IPS DF 6.9 (cell line): ENCODE measurements at regions not wholly inside any gene's neighbourhood (a gene's known extent, or its start where the extent isn't known, plus 50 kb on each side); places are given as distances from the start of the nearest gene placed in this dataset.
"Not testable (repeated sequence)": the region's sequence is repeated elsewhere in the genome, so short reads cannot be mapped to it uniquely, and the experiment has no call there.

Experiments used
- DNase-seq: peaks from one replicate; pipeline ENCODE4 v3.0.0-alpha.2; 2013; ENCODE audit warnings: low read depth, low spot score
- H3K27ac ChIP-seq: one replicate; pipeline ENCODE4 v1.5.1; 2013; ENCODE audit warnings: low read length, control low read depth
- H3K27me3 ChIP-seq: 2 replicates; pipeline ENCODE4 v1.6.1; 2013; ENCODE audit warnings: mild to moderate bottlenecking, low read length; ENCODE audit not compliant: control insufficient read depth, insufficient read depth
- H3K36me3 ChIP-seq: 2 replicates; pipeline ENCODE4 v1.6.1; 2013; ENCODE audit warnings: low read length; ENCODE audit not compliant: control insufficient read depth, insufficient read depth
- H3K4me1 ChIP-seq: 2 replicates; pipeline ENCODE4 v1.6.1; 2013; ENCODE audit warnings: low read length; ENCODE audit not compliant: control insufficient read depth, insufficient read depth
- H3K4me3 ChIP-seq: 2 replicates; pipeline ENCODE4 v1.5.1; 2013; ENCODE audit warnings: mild to moderate bottlenecking, low read length
- H3K9me3 ChIP-seq: 2 replicates; pipeline ENCODE4 v1.6.1; 2013; ENCODE audit warnings: low read length, inconsistent platforms; ENCODE audit not compliant: control insufficient read depth, insufficient read depth
- WGBS: extraction: QIAGEN DNeasy Blood & Tissue Kit; methylation state at CpG from one replicate; pipeline ENCODE4 v1.1.7; 2013; ENCODE audit warnings: mixed read lengths, missing lambda C conversion rate; ENCODE audit not compliant: insufficient read length, insufficient coverage; 5-methylcytosine and 5-hydroxymethylcytosine counted together

DNA sequence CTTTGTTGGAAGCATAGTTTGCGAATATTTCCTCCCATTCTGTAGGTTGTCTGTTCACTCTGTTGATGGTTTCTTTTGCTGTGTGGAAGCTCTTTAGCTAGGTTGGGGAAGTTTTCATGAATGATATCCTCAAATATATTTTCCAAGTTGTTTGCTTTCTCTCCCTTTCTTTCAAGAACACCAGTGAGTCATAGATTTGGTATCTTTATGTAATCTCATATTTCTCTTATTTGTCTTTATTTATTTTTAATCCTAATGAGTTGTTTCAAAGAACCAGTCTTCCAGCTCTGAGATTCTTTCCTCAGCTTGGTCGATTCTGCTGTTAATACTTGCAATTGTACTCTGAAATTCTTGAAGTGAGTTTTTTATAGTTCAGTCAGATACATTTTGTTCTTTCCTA lies 628.0 kb upstream of the ID4 start:
- H3K27me3 ChIP-seq, result no peaks in the 10 kb centered on the region
- no peak overlapping the region for H3K4me3 ChIP-seq
- no peak overlapping the region for H3K27ac ChIP-seq
- 0 out of 2 replicates have a peak, but pooled peaks cover 3% of the 10 kb centered on the region for H3K4me1 ChIP-seq
- no peak for DNase-seq
- no peaks in the 10 kb centered on the region for H3K36me3 ChIP-seq
- WGBS, result no CpG with 5 or more reads among the region's 2 CpGs
- no peaks in the 10 kb centered on the region for H3K9me3 ChIP-seq

DNA sequence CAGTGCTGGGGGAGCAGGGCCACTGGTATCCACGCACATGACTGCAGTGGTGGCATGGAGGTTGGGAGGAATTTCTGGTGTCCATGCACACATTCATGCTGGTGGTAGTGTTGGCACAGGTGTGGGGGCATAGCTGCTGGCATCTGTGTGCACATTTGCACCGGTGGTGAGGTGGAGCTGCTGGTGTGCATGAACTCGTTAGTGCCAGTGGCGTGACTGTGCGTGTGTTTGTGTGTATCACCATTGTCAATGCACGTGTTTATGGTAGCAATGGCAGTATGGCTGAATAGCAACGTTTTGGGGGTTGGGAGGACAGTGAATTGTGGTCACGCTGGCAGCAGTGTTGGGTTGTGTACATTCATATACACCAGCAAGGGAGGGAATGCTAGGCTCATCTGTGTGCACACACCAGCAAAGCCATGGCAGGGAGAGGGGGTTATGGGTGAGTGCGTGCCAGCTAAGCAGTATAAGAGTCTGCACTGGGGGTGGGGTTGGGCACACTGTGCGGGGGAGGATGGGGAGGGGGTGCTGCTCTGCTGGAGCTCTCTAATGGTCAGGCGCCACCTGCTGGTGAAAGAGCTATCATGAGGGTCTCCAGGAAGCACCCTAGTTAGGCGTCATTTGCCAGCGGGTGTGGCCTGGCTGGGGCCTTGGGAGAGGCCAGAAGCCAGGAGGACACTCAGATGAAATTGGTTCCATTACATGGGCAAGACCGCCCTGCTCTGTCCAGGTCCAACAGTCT lies 626.1 kb upstream of the ID4 start:
- WGBS, result no CpG with 5 or more reads among the region's 14 CpGs
- Histone ChIP-seq H3K4me3 (no peak overlapping the region), H3K27ac (no peak overlapping the region), H3K27me3 (no peaks in the 10 kb centered on the region), H3K4me1 (0 out of 2 replicates have a peak, but pooled peaks cover 3% of the 10 kb centered on the region), H3K9me3 (no peaks in the 10 kb centered on the region), H3K36me3 (no peaks in the 10 kb centered on the region)
- peak; percentile 43 for DNase-seq

DNA sequence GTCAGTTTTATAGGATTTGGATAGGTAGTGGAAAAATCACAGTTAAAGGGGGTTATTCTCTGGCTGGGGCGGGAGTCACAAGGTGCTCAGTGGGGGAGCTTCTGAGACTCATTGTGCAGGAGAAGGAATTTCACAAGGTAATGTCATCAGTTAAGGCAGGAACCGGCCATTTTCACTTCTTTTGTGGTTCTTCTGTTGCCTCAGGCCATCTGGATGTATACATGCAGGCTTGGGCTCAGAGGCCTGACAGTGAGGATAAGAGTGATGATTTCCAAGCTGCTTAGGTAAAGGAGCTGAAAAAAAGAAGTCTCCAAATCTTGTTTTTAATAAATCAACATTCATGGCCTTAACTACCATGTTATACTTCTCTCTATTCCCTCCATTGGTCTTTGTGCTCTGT lies 622.9 kb upstream of the ID4 start:
- Histone ChIP-seq H3K4me1 (0 out of 2 replicates have a peak, but pooled peaks cover 3% of the 10 kb centered on the region), H3K27me3 (no peaks in the 10 kb centered on the region), H3K9me3 (no peaks in the 10 kb centered on the region), H3K27ac (no peak overlapping the region), H3K4me3 (no peak overlapping the region), H3K36me3 (no peaks in the 10 kb centered on the region)
- no CpG with 5 or more reads among the region's 2 CpGs for WGBS
- DNase-seq, result no peak

DNA sequence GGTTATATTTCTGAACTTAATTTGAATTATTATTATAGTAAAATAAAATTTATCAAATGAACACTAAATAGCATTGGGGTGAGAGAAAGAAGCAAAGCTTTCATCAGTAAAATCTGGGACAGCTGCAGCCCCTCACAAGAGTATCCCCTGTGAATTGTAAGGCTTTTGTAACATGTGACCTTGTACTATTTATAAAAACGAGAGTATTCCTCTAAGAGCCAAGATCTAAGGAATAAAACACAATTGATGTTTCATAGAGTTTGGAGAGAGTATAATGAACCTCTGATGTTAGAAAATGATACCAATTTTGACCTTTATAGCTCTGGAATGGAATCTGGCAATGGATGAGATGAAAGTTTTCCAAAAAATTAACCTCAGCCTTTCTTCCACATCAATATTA lies 617.2 kb upstream of the ID4 start:
- no peak overlapping the region for H3K27ac ChIP-seq
- H3K27me3 ChIP-seq, result no peaks in the 10 kb centered on the region
- H3K36me3 ChIP-seq, result no peaks in the 10 kb centered on the region
- WGBS, result no CpG with 5 or more reads among the region's 1 CpG
- DNase-seq, result no peak
- no peaks in the 10 kb centered on the region for H3K9me3 ChIP-seq
- H3K4me3 ChIP-seq, result no peak overlapping the region
- no peaks in the 10 kb centered on the region for H3K4me1 ChIP-seq

GRCh38 chr6:19231878-19232561 lies 605.1 kb upstream of the ID4 start:
- Histone ChIP-seq H3K4me3 (no peak overlapping the region), H3K27ac (no peak overlapping the region), H3K9me3 (no peaks in the 10 kb centered on the region), H3K4me1 (no peaks in the 10 kb centered on the region), H3K27me3 (no peaks in the 10 kb centered on the region), H3K36me3 (no peaks in the 10 kb centered on the region)
- DNase-seq, result no peak
- WGBS, result no CpG with 5 or more reads among the region's 5 CpGs

GRCh38 chr6:19245656-19246055 lies 591.5 kb upstream of the ID4 start:
- Histone ChIP-seq H3K4me3 (no peak overlapping the region), H3K27me3 (no peaks in the 10 kb centered on the region), H3K36me3 (no peaks in the 10 kb centered on the region), H3K4me1 (no peaks in the 10 kb centered on the region), H3K9me3 (no peaks in the 10 kb centered on the region), H3K27ac (no peak overlapping the region)
- no peak for DNase-seq
- no CpG with 5 or more reads among the region's 1 CpG for WGBS

DNA sequence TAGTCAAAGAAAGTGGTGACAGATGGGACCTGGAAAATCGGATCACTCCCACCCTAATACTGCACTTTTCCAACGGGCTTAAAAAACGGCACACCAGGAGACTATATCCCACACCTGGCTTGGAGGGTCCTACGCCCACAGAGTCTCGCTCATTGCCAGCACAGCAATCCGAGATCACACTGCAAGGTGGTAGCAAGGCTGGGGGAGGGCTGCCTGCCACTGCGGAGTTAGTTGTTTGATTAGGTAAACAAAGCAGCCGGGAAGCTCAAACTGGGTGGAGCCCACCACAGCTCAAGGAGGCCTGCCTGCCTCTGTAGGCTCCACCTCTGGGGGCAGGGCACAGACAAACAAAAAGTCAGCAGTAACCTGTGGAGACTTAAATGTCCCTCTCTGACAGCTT lies 590.0 kb upstream of the ID4 start:
- not testable (repeated sequence) for H3K27ac ChIP-seq, H3K27me3 ChIP-seq, DNase-seq, H3K9me3 ChIP-seq, H3K36me3 ChIP-seq, H3K4me1 ChIP-seq, H3K4me3 ChIP-seq
- no CpG with 5 or more reads among the region's 8 CpGs for WGBS

- H3K4me3 ChIP-seq, DNase-seq, H3K27me3 ChIP-seq, H3K9me3 ChIP-seq, H3K4me1 ChIP-seq, H3K36me3 ChIP-seq, H3K27ac ChIP-seq: not testable (repeated sequence)
- no CpG with 5 or more reads among the region's 2 CpGs for WGBS
Measured at GRCh38 chr6:19256123-19256522, 581.0 kb upstream of the ID4 start.

DNA sequence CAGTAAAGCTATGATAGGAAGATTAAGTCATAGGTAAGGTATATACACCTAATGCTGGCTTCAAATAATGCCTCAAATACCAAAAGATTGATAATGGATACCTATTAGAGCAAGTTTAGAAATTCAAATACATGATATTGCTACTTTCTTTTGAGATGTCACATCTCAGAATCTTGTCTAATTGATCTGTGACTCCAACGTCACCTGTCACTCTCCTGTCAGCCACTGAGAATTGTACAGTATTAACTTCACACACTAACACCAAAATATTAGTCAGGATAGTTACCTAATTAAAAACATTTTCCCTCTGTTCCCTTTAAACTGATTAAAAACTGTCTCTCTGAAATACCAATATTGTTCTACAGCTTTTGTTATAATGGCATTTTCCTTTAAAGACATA lies 575.5 kb upstream of the ID4 start:
- no CpG with 5 or more reads among the region's 1 CpG for WGBS
- Histone ChIP-seq H3K36me3 (no peaks in the 10 kb centered on the region), H3K4me1 (no peaks in the 10 kb centered on the region), H3K27ac (no peak overlapping the region), H3K27me3 (no peaks in the 10 kb centered on the region), H3K9me3 (no peaks in the 10 kb centered on the region), H3K4me3 (no peak overlapping the region)
- no peak for DNase-seq

DNA sequence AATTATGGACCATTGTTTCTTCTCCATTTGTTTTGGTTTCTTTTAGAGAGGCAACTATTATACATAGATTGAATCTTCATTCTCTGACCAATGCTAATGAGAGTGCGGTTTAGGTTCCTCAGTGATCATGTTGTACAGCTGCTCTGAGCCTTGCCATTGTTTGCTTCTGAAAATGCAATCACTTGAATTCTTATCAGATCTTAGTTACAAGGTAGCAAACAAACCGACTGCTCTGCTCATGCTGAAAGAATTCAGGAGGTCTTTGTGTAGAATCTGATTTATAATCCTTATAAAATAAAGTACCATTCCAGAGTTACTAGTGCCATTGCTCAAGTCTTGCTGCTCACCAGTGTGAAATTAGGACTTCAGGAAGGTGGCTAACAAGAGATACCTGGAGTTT lies 569.1 kb upstream of the ID4 start:
- H3K27ac ChIP-seq, result no peak overlapping the region
- DNase-seq, result no peak
- no peak overlapping the region for H3K4me3 ChIP-seq
- no peaks in the 10 kb centered on the region for H3K27me3 ChIP-seq
- no CpG with 5 or more reads among the region's 2 CpGs for WGBS
- no peaks in the 10 kb centered on the region for H3K36me3 ChIP-seq
- H3K4me1 ChIP-seq, result no peaks in the 10 kb centered on the region
- no peaks in the 10 kb centered on the region for H3K9me3 ChIP-seq

DNA sequence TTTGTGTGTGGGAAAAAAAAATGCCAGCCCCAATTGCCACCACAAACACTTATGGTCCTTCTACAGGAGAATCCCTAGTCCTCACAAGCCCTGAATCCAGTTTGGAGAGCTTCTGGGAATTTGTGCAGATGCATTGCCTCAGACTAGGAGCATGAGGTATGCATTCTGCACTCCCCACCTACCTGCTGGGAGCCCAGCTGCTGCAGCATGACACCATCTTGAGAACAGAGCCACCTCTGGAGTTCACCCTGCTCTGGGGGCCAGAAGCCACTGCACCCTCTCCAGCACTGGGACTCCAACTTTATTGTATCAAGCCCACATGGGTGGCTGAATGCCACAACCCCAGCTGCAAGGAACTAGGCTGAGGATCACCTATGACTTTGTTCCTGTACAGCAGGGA lies 568.5 kb upstream of the ID4 start:
- no peak overlapping the region for H3K27ac ChIP-seq
- H3K9me3 ChIP-seq, result no peaks in the 10 kb centered on the region
- no peak for DNase-seq
- H3K36me3 ChIP-seq, result no peaks in the 10 kb centered on the region
- no peaks in the 10 kb centered on the region for H3K4me1 ChIP-seq
- H3K4me3 ChIP-seq, result no peak overlapping the region
- H3K27me3 ChIP-seq, result no peaks in the 10 kb centered on the region
